ENCODE measurements at regions not wholly inside any gene's neighbourhood (a gene's known extent, or its start where the extent isn't known, plus 50 kb on each side); places are given as distances from the start of the nearest gene placed in this dataset.
"Not testable (repeated sequence)": the region's sequence is repeated elsewhere in the genome, so short reads cannot be mapped to it uniquely, and the experiment has no call there.

GRCh38 chr5:50593681-50594080 lies 72.8 kb upstream of the PARP8 start:
- H3K4me1 Mint-ChIP-seq (ENCODE audit: low read depth) = peaks cover 45% of the 10 kb centered on the region
- no peak overlapping the region for H3K4me3 Mint-ChIP-seq

GRCh38 chr5:50595199-50595598 lies 71.2 kb upstream of the PARP8 start:
- Mint-ChIP-seq H3K36me3 (ENCODE audit: low read depth) (peaks cover 3% of the 10 kb centered on the region), H3K9me3 (peaks cover 11% of the 10 kb centered on the region), H3K27ac (peak overlapping the region; percentile 8), H3K4me1 (ENCODE audit: low read depth) (peaks cover 40% of the 10 kb centered on the region), H3K27me3 (ENCODE audit: low read depth) (no peaks in the 10 kb centered on the region), H3K4me3 (no peak overlapping the region)
- intact Hi-C loops (cut with micrococcal nuclease) = no loop called here
- no peak for DNase-seq
- CTCF ChIA-PET = no interaction called here

More at GRCh38 chr5:50593681-50594080, 72.8 kb upstream of the PARP8 start:
- Mint-ChIP-seq H3K9me3 (peaks cover 6% of the 10 kb centered on the region), H3K27me3 (ENCODE audit: low read depth) (no peaks in the 10 kb centered on the region), H3K36me3 (ENCODE audit: low read depth) (no peaks in the 10 kb centered on the region), H3K27ac (no peak overlapping the region)
- intact Hi-C loops (cut with micrococcal nuclease) = loop anchor here (2.0 kb wide), 1 partner anchor 75 kb away; no protein-coding TSS in a partner anchor
- CTCF ChIA-PET = no interaction called here
- DNase-seq = peak; percentile 16

- peaks cover 13% of the 10 kb centered on the region for H3K4me1 Mint-ChIP-seq (ENCODE audit: low read depth)
- intact Hi-C loops (cut with micrococcal nuclease); CTCF ChIA-PET; H3K27ac Mint-ChIP-seq; H3K4me3 Mint-ChIP-seq; H3K36me3 Mint-ChIP-seq (ENCODE audit: low read depth); H3K27me3 Mint-ChIP-seq (ENCODE audit: low read depth): not testable (repeated sequence)
- H3K9me3 Mint-ChIP-seq = peaks cover 14% of the 10 kb centered on the region
- DNase-seq = peak; percentile 41
Measured at GRCh38 chr5:50601576-50601975, 64.9 kb upstream of the PARP8 start.

GRCh38 chr5:50606179-50606578 lies 60.3 kb upstream of the PARP8 start:
- H3K4me1 Mint-ChIP-seq (ENCODE audit: low read depth) = peaks cover 11% of the 10 kb centered on the region
- CTCF ChIA-PET = no interaction called here
- DNase-seq = no peak
- H3K27me3 Mint-ChIP-seq (ENCODE audit: low read depth) = no peaks in the 10 kb centered on the region
- intact Hi-C loops (cut with micrococcal nuclease) = no loop called here
- H3K4me3 Mint-ChIP-seq = no peak overlapping the region
- no peak overlapping the region for H3K27ac Mint-ChIP-seq
- no peaks in the 10 kb centered on the region for H3K9me3 Mint-ChIP-seq
- peaks cover 2% of the 10 kb centered on the region for H3K36me3 Mint-ChIP-seq (ENCODE audit: low read depth)

GRCh38 chr5:50607456-50607855 lies 59.0 kb upstream of the PARP8 start:
- intact Hi-C loops (cut with micrococcal nuclease); H3K4me3 Mint-ChIP-seq; H3K27me3 Mint-ChIP-seq (ENCODE audit: low read depth); DNase-seq; CTCF ChIA-PET; H3K4me1 Mint-ChIP-seq (ENCODE audit: low read depth); H3K9me3 Mint-ChIP-seq; H3K36me3 Mint-ChIP-seq (ENCODE audit: low read depth); H3K27ac Mint-ChIP-seq: not testable (repeated sequence)

- H3K4me1 Mint-ChIP-seq (ENCODE audit: low read depth); H3K4me3 Mint-ChIP-seq: not testable (repeated sequence)
Measured at GRCh38 chr5:50607953-50608705, 58.3 kb upstream of the PARP8 start.

GRCh38 chr5:50613057-50613456 lies 53.4 kb upstream of the PARP8 start:
- H3K36me3 Mint-ChIP-seq (ENCODE audit: low read depth); H3K27me3 Mint-ChIP-seq (ENCODE audit: low read depth); H3K27ac Mint-ChIP-seq; H3K9me3 Mint-ChIP-seq; H3K4me3 Mint-ChIP-seq; intact Hi-C loops (cut with micrococcal nuclease); H3K4me1 Mint-ChIP-seq (ENCODE audit: low read depth); DNase-seq; CTCF ChIA-PET: not testable (repeated sequence)

More at GRCh38 chr5:50607953-50608705, 58.3 kb upstream of the PARP8 start:
- intact Hi-C loops (cut with micrococcal nuclease); CTCF ChIA-PET; H3K36me3 Mint-ChIP-seq (ENCODE audit: low read depth); H3K9me3 Mint-ChIP-seq; H3K27me3 Mint-ChIP-seq (ENCODE audit: low read depth); DNase-seq; H3K27ac Mint-ChIP-seq: not testable (repeated sequence)
